HG03103 (cell line): ENCODE measurements at regions not wholly inside any gene's neighbourhood (a gene's known extent, or its start where the extent isn't known, plus 50 kb on each side); places are given as distances from the start of the nearest gene placed in this dataset.
"Not testable (repeated sequence)": the region's sequence is repeated elsewhere in the genome, so short reads cannot be mapped to it uniquely, and the experiment has no call there.

ENCODE experiments used
- ATAC-seq: cut with Tn5 transposase; IDR thresholded peaks from one replicate; pipeline ENCODE4 v1.9.1; 2021; ENCODE audit warnings: low read depth; ENCODE audit not compliant: unreplicated experiment

GRCh38 chr6:103011605-103012004, 1618.1 kb downstream of the GRIK2 start:
- no peak for ATAC-seq

GRCh38 chr6:103002282-103002681, 1608.8 kb downstream of the GRIK2 start:
- ATAC-seq = no peak

GRCh38 chr6:103001724-103002123, 1608.2 kb downstream of the GRIK2 start:
- ATAC-seq = no peak

- no peak for ATAC-seq
Measured at GRCh38 chr6:103000688-103001087, 1607.2 kb downstream of the GRIK2 start.

- ATAC-seq = no peak
Measured at GRCh38 chr6:102995491-102995890, 1602.0 kb downstream of the GRIK2 start.

- ATAC-seq = no peak
Measured at GRCh38 chr6:102994866-102995265, 1601.4 kb downstream of the GRIK2 start.

- peak; percentile 56 for ATAC-seq
Measured at GRCh38 chr6:102986086-102986485, 1592.6 kb downstream of the GRIK2 start.

- ATAC-seq = no peak
Measured at GRCh38 chr6:102984357-102984756, 1590.8 kb downstream of the GRIK2 start.

GRCh38 chr6:102981490-102982015, 1588.0 kb downstream of the GRIK2 start:
- ATAC-seq = no peak

GRCh38 chr6:102980951-102981350, 1587.4 kb downstream of the GRIK2 start:
- ATAC-seq = no peak

- ATAC-seq = no peak
Measured at GRCh38 chr6:102961902-102962301, 1568.4 kb downstream of the GRIK2 start.

- no peak for ATAC-seq
Measured at GRCh38 chr6:102950967-102951366, 1557.5 kb downstream of the GRIK2 start.

- ATAC-seq = no peak
Measured at GRCh38 chr6:102944475-102944874, 1551.0 kb downstream of the GRIK2 start.

GRCh38 chr6:102942206-102942605, 1548.7 kb downstream of the GRIK2 start:
- ATAC-seq = no peak

- no peak for ATAC-seq
Measured at GRCh38 chr6:102936959-102937358, 1543.5 kb downstream of the GRIK2 start.

GRCh38 chr6:102928109-102928508, 1534.6 kb downstream of the GRIK2 start:
- no peak for ATAC-seq

GRCh38 chr6:102918161-102918560, 1524.7 kb downstream of the GRIK2 start:
- no peak for ATAC-seq

- ATAC-seq = no peak
Measured at GRCh38 chr6:102911571-102911970, 1518.1 kb downstream of the GRIK2 start.

- ATAC-seq = not testable (repeated sequence)
Measured at GRCh38 chr6:102910701-102911139, 1517.2 kb downstream of the GRIK2 start.

GRCh38 chr6:102907181-102907580, 1513.7 kb downstream of the GRIK2 start:
- ATAC-seq = no peak

GRCh38 chr6:102902471-102902870, 1509.0 kb downstream of the GRIK2 start:
- no peak for ATAC-seq

GRCh38 chr6:102895683-102896082, 1502.2 kb downstream of the GRIK2 start:
- ATAC-seq = no peak

GRCh38 chr6:102885165-102885564, 1491.7 kb downstream of the GRIK2 start:
- ATAC-seq = no peak
